ENCODE measurements at regions not wholly inside any gene's neighbourhood (a gene's known extent, or its start where the extent isn't known, plus 50 kb on each side); places are given as distances from the start of the nearest gene placed in this dataset.

DNA sequence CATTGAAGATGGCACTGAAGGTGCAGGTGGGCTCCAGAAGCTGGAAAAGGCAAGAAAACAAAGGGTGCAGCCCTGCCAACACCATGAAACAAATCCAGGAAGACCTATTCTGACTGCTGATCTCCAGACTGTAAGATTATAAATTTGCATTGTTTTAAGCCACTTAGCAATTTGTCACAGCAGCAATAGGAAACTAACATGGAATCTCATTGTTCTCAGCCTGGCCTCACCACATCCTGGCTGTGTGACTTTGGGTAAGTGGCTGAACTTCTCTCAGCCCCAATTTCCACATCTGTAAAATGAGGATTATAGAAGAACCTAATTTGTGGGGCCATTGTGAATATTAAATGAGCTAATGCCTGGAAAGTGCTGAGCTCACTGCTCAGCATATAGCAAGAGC is 160.4 kb upstream of the MAFB start:
- no peaks in the 10 kb centered on the region for H3K79me2 ChIP-seq
- no peaks in the 10 kb centered on the region for H4K20me1 ChIP-seq (ENCODE audit: insufficient read depth, poor library complexity, severe bottlenecking)
- H3K4me3 ChIP-seq, result no peak overlapping the region
- no peaks in the 10 kb centered on the region for H3K4me1 ChIP-seq (ENCODE audit: insufficient read depth)
- no peak overlapping the region for H3K4me2 ChIP-seq
- H2AFZ ChIP-seq, result no peak overlapping the region
- H3K27me3 ChIP-seq, result no peaks in the 10 kb centered on the region
- no peaks in the 10 kb centered on the region for H3K9me2 ChIP-seq (replicated peaks; ENCODE audit: insufficient read depth)
- no peaks in the 10 kb centered on the region for H3K36me3 ChIP-seq (replicated peaks; ENCODE audit: insufficient read depth, low read depth)
- no peak for DNase-seq (ENCODE audit: low spot score)
- no peaks in the 10 kb centered on the region for H3K9me3 ChIP-seq (ENCODE audit: low read depth)
- H3K27ac ChIP-seq, result no peak overlapping the region
- no peak for TF ChIP-seq EZH2 (IDR thresholded peaks at IDR 0.05; ENCODE audit: borderline replicate concordance)
- no peak for TF ChIP-seq EZH2phosphoT487 (IDR thresholded peaks at IDR 0.05; ENCODE audit: low read depth, severe bottlenecking, unreplicated experiment)
- TF ChIP-seq, protein P1, sequence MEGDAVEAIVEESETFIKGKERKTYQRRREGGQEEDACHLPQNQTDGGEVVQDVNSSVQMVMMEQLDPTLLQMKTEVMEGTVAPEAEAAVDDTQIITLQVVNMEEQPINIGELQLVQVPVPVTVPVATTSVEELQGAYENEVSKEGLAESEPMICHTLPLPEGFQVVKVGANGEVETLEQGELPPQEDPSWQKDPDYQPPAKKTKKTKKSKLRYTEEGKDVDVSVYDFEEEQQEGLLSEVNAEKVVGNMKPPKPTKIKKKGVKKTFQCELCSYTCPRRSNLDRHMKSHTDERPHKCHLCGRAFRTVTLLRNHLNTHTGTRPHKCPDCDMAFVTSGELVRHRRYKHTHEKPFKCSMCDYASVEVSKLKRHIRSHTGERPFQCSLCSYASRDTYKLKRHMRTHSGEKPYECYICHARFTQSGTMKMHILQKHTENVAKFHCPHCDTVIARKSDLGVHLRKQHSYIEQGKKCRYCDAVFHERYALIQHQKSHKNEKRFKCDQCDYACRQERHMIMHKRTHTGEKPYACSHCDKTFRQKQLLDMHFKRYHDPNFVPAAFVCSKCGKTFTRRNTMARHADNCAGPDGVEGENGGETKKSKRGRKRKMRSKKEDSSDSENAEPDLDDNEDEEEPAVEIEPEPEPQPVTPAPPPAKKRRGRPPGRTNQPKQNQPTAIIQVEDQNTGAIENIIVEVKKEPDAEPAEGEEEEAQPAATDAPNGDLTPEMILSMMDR (IDR thresholded peaks at IDR 0.05; ENCODE audit: poor library complexity), result no peak

DNA sequence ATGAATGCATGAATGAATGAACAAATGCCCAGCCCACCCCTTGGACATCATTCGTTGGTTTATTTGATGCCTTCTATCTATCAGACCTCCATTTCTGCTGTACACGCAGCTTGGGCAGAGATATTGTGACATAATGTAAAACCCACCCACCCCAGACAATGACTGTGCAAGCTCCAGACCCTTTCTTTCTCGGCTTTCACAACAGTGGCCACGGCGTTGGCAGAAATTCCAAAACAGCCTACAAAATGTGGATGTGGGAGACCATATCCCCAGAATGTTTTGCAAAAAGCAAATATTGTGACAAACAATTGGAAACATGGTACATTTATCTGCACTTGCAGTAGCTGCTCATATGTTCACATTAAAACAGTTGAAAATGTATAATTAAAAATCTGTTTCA is 162.0 kb upstream of the MAFB start:
- Histone ChIP-seq H2AFZ (no peak overlapping the region), H3K79me2 (no peaks in the 10 kb centered on the region), H3K36me3 (replicated peaks; ENCODE audit: insufficient read depth, low read depth) (no peaks in the 10 kb centered on the region), H4K20me1 (ENCODE audit: insufficient read depth, poor library complexity, severe bottlenecking) (no peaks in the 10 kb centered on the region), H3K27me3 (peaks cover 2% of the 10 kb centered on the region), H3K9me2 (replicated peaks; ENCODE audit: insufficient read depth) (no peaks in the 10 kb centered on the region), H3K27ac (no peak overlapping the region), H3K4me1 (ENCODE audit: insufficient read depth) (no peaks in the 10 kb centered on the region), H3K4me2 (no peak overlapping the region), H3K4me3 (no peak overlapping the region), H3K9me3 (ENCODE audit: low read depth) (no peaks in the 10 kb centered on the region)
- no peak for TF ChIP-seq EZH2phosphoT487 (IDR thresholded peaks at IDR 0.05; ENCODE audit: low read depth, severe bottlenecking, unreplicated experiment)
- TF ChIP-seq EZH2 (IDR thresholded peaks at IDR 0.05; ENCODE audit: borderline replicate concordance), result no peak
- TF ChIP-seq, protein P1 (IDR thresholded peaks at IDR 0.05; ENCODE audit: poor library complexity), result no peak
- no peak for DNase-seq (ENCODE audit: low spot score)
- WGBS (ENCODE audit: low lambda C conversion rate, missing lambda C conversion rate), result 90% methylated on average over 5 of the region's 5 CpGs

DNA sequence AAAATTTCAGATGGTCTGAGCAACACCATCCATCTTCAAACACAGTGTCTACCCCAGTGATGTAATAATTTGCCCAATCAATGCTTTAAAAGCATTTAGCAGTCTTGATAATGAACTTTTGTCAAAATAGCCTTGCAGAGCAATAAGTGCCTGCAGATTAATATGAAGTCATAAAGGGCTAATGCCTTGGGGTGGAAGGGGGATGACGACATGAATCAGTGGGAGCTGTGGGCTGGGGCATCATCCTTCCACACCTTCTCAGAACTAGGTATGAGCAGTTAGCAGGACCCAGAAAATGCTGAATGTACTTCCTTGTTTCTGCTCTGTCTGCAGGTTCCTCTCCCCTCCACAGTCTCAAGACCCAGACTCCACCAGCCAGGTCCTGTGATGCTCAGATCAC is 166.2 kb upstream of the MAFB start:
- Histone ChIP-seq H4K20me1 (ENCODE audit: insufficient read depth, poor library complexity, severe bottlenecking) (no peaks in the 10 kb centered on the region), H3K4me2 (no peak overlapping the region), H3K36me3 (replicated peaks; ENCODE audit: insufficient read depth, low read depth) (no peaks in the 10 kb centered on the region), H3K27me3 (peaks cover 3% of the 10 kb centered on the region), H3K79me2 (no peaks in the 10 kb centered on the region), H3K9me2 (replicated peaks; ENCODE audit: insufficient read depth) (no peaks in the 10 kb centered on the region), H3K4me1 (ENCODE audit: insufficient read depth) (no peaks in the 10 kb centered on the region), H2AFZ (no peak overlapping the region), H3K4me3 (no peak overlapping the region), H3K27ac (no peak overlapping the region), H3K9me3 (ENCODE audit: low read depth) (no peaks in the 10 kb centered on the region)
- TF ChIP-seq EZH2 (IDR thresholded peaks at IDR 0.05; ENCODE audit: borderline replicate concordance), result no peak
- TF ChIP-seq EZH2phosphoT487 (IDR thresholded peaks at IDR 0.05; ENCODE audit: low read depth, severe bottlenecking, unreplicated experiment), result no peak
- TF ChIP-seq, protein P1 (IDR thresholded peaks at IDR 0.05; ENCODE audit: poor library complexity), result no peak
- DNase-seq (ENCODE audit: low spot score), result no peak
- WGBS (ENCODE audit: low lambda C conversion rate, missing lambda C conversion rate), result 76% methylated on average over 1 of the region's 1 CpG

DNA sequence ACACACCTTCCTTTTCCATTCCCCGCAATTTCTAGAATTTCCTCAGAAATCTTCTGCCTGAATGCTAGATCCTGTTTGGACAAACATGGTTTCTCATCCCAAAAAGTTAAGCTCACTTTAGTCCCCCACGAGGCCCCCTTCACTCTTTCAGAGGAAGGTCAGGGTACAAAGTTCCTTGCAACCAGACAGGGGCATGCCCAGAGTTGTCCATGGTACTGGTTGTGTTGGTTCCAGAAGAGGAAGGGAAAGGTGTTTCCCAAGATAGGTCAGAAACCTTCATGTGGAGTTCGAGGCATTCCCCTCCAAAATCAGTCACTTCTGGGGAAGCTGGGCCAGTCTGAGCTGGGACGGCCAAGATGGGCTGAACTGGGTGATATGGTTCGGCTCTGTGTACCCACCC is 167.6 kb upstream of the MAFB start:
- no peaks in the 10 kb centered on the region for H3K36me3 ChIP-seq (replicated peaks; ENCODE audit: insufficient read depth, low read depth)
- H3K4me3 ChIP-seq, result no peak overlapping the region
- H2AFZ ChIP-seq, result no peak overlapping the region
- H3K9me2 ChIP-seq (replicated peaks; ENCODE audit: insufficient read depth), result no peaks in the 10 kb centered on the region
- TF ChIP-seq EZH2phosphoT487 (IDR thresholded peaks at IDR 0.05; ENCODE audit: low read depth, severe bottlenecking, unreplicated experiment) (no peak), EZH2 (IDR thresholded peaks at IDR 0.05; ENCODE audit: borderline replicate concordance) (no peak)
- TF ChIP-seq, protein P1 (IDR thresholded peaks at IDR 0.05; ENCODE audit: poor library complexity), result no peak
- H3K27me3 ChIP-seq, result peaks cover 3% of the 10 kb centered on the region
- H3K9me3 ChIP-seq (ENCODE audit: low read depth), result no peaks in the 10 kb centered on the region
- H3K79me2 ChIP-seq, result no peaks in the 10 kb centered on the region
- H3K4me2 ChIP-seq, result no peak overlapping the region
- H3K27ac ChIP-seq, result no peak overlapping the region
- H4K20me1 ChIP-seq (ENCODE audit: insufficient read depth, poor library complexity, severe bottlenecking), result no peaks in the 10 kb centered on the region
- WGBS (ENCODE audit: low lambda C conversion rate, missing lambda C conversion rate), result 89% methylated on average over 5 of the region's 5 CpGs
- no peak for DNase-seq (ENCODE audit: low spot score)
- H3K4me1 ChIP-seq (ENCODE audit: insufficient read depth), result no peaks in the 10 kb centered on the region

Data from hepatocyte (in vitro differentiated cells).